ENCODE measurements at regions not wholly inside any gene's neighbourhood (a gene's known extent, or its start where the extent isn't known, plus 50 kb on each side); places are given as distances from the start of the nearest gene placed in this dataset.

DNA sequence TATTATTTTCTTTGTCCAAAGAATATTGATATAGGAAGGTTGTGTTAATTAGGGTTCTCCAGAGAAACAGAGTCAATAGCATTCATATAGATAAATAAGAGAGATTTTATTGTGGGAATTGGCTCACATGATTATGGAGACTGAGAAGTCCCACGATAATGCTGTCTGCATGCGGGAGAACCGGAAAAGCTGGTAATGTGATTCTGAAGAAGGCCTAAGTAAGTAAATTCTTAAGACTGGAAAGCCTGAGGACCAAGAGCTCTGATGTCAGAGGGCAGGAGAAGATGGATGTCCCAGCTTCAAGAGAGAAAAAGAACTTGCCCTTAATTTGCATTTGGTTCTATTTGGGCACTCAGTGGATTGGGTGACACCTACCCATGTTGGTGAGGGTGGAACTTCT is 307.4 kb upstream of the C9orf72 start:
- Histone ChIP-seq H3K27ac (ENCODE audit: insufficient read depth, low read length) (no peak overlapping the region), H4K5ac (ENCODE audit: low read depth, low read length) (no peak overlapping the region), H4K91ac (ENCODE audit: insufficient read depth, low read depth, low read length) (no peak overlapping the region), H3K56ac (ENCODE audit: extremely low read depth, insufficient read depth, low read length) (no peak overlapping the region), H3K23ac (ENCODE audit: low read depth, low read length) (no peak overlapping the region), H3K18ac (ENCODE audit: low read depth, low read length) (no peak overlapping the region), H2BK5ac (ENCODE audit: low read depth, low read length, poor library complexity, severe bottlenecking) (no peak overlapping the region), H3K4ac (ENCODE audit: low read depth, low read length) (no peak overlapping the region), H2AK9ac (replicated peaks; ENCODE audit: low read depth, low read length, poor library complexity) (no peak overlapping the region), H4K20me1 (ENCODE audit: insufficient read depth, low read length) (no peaks in the 10 kb centered on the region), H3K4me3 (ENCODE audit: insufficient read depth, low read depth, low read length) (no peak overlapping the region), H3K14ac (replicated peaks; ENCODE audit: low read depth, low read length) (no peak overlapping the region), H3K36me3 (ENCODE audit: control insufficient read depth, insufficient read depth, low read length) (no peaks in the 10 kb centered on the region), H3K27me3 (ENCODE audit: control insufficient read depth, insufficient read depth, low read length) (no peaks in the 10 kb centered on the region), H2AFZ (replicated peaks; ENCODE audit: low read length, poor library complexity) (no peak overlapping the region), H2BK120ac (ENCODE audit: low read depth, low read length) (no peak overlapping the region), H2AK5ac (ENCODE audit: low read depth, low read length) (no peak overlapping the region), H3K4me2 (ENCODE audit: low read depth, low read length) (no peak overlapping the region), H4K8ac (ENCODE audit: low read depth in 2 of 2, low read length in 2 of 2) (no peak overlapping the region), H3K4me1 (ENCODE audit: control insufficient read depth, insufficient read depth, low read length) (no peaks in the 10 kb centered on the region), H2BK20ac (ENCODE audit: low read depth, low read length) (no peak overlapping the region), H2BK15ac (ENCODE audit: low read depth, low read length) (no peak overlapping the region), H3K79me1 (ENCODE audit: low read depth in 1 of 2, low read length in 2 of 2) (no peaks in the 10 kb centered on the region), H3K9ac (ENCODE audit: low read depth, low read length) (no peak overlapping the region), H3K9me1 (ENCODE audit: insufficient read depth, low read length) (no peaks in the 10 kb centered on the region), H3K9me3 (ENCODE audit: control insufficient read depth, insufficient read depth, low read length) (no peaks in the 10 kb centered on the region)
- ChIA-PET POLR2A (ENCODE audit: unreplicated experiment) (no interaction called here), CTCF (no interaction called here)
- in situ Hi-C loops (cut with MboI; ENCODE audit: low sequenced_read_pairs) (no loop called here), dilution Hi-C loops (cut with HindIII; ENCODE audit: low sequenced_read_pairs, unreplicated experiment) (no loop called here), intact Hi-C loops (cut with micrococcal nuclease) (no loop called here)
- 65% methylated on average over 2 of the region's 3 CpGs; no CpG with 5 or more reads in 1 of the 2 experiments for WGBS, 2 experiments (ENCODE audit: extremely low coverage in 2 of 2, insufficient read length in 1 of 2)
- DNase-seq (no peak), ATAC-seq (ENCODE audit: low read depth) (no peak)
- BruUV-seq (replicated peaks): no TSS peak
- TF ChIP-seq BHLHE40 (IDR thresholded peaks at IDR 0.05; ENCODE audit: low read depth, low read length): no peak
- TF ChIP-seq CEBPB (IDR thresholded peaks at IDR 0.05; ENCODE audit: low read depth, low read length): no peak
- no peak for TF ChIP-seq POLR2A (IDR thresholded peaks at IDR 0.05; ENCODE audit: low read depth, low read length)
- TF ChIP-seq, protein P1, sequence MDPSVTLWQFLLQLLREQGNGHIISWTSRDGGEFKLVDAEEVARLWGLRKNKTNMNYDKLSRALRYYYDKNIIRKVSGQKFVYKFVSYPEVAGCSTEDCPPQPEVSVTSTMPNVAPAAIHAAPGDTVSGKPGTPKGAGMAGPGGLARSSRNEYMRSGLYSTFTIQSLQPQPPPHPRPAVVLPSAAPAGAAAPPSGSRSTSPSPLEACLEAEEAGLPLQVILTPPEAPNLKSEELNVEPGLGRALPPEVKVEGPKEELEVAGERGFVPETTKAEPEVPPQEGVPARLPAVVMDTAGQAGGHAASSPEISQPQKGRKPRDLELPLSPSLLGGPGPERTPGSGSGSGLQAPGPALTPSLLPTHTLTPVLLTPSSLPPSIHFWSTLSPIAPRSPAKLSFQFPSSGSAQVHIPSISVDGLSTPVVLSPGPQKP (IDR thresholded peaks at IDR 0.05; ENCODE audit: borderline replicate concordance, low read depth, low read length): no peak
